OCI-LY7 (cell line): ENCODE measurements at regions not wholly inside any gene's neighbourhood (a gene's known extent, or its start where the extent isn't known, plus 50 kb on each side); places are given as distances from the start of the nearest gene placed in this dataset.

Experiments used
- BruUV-seq: library from RNA; stranded (reverse); fragments of 400-500 nt; replicated peaks from 2 replicates; lab custom pipeline; 2021; lab: Mats Ljungman, UMichigan
- CTCF ChIA-PET: fragments of 300-600 bp; sonication (Branson Sonifier 250); formaldehyde crosslinking; loops from one replicate; lab custom pipeline; 2022; ENCODE audit warnings: antibody characterized with exemption; ENCODE audit not compliant: unreplicated experiment; lab: Charles Lee
- POLR2A ChIA-PET: fragments of 300-600 bp; sonication (Branson Sonifier 250); formaldehyde crosslinking; loops from one replicate; lab custom pipeline; 2022; ENCODE audit warnings: antibody characterized with exemption; lab: Charles Lee
- DNase-seq: peaks from one replicate; pipeline ENCODE4 v3.0.0-alpha.2; 2015; ENCODE audit warnings: low spot score
- H2AFZ ChIP-seq: fragments of 200-600 bp; sonication (generic), shearing (Covaris generic); 2 replicates; pipeline ENCODE4 v1.6.1; 2014; ENCODE audit warnings: mild to moderate bottlenecking, antibody characterized with exemption, low read length, moderate library complexity
- H3K27ac ChIP-seq: fragments of 200-600 bp; sonication (generic); 2 replicates; pipeline ENCODE4 v1.5.1; 2014; ENCODE audit warnings: mixed run types, low read depth, mild to moderate bottlenecking, moderate library complexity, low read length, inconsistent platforms; ENCODE audit not compliant: poor library complexity, severe bottlenecking
- H3K36me3 ChIP-seq: fragments of 200-600 bp; sonication (generic); 2 replicates; pipeline ENCODE4 v1.6.1; 2014; ENCODE audit warnings: mild to moderate bottlenecking, antibody characterized with exemption, low read length, moderate library complexity, mixed read lengths; ENCODE audit not compliant: insufficient read depth
- H3K4me1 ChIP-seq: fragments of 200-600 bp; sonication (generic); 2 replicates; pipeline ENCODE4 v1.5.1; 2014; ENCODE audit warnings: mild to moderate bottlenecking, low read length; ENCODE audit not compliant: insufficient read depth, poor library complexity, severe bottlenecking
- H3K4me2 ChIP-seq: fragments of 200-600 bp; sonication (generic); 2 replicates; pipeline ENCODE4 v1.6.1; 2014; ENCODE audit warnings: mild to moderate bottlenecking, low read length
- H3K4me3 ChIP-seq: fragments of 200-600 bp; sonication (generic); 2 replicates; pipeline ENCODE4 v1.5.1; 2014; ENCODE audit warnings: mild to moderate bottlenecking, low read depth, low read length; ENCODE audit not compliant: poor library complexity, severe bottlenecking
- H3K79me2 ChIP-seq: fragments of 200-600 bp; sonication (generic); 2 replicates; pipeline ENCODE4 v1.6.1; 2016; ENCODE audit warnings: low read depth, mild to moderate bottlenecking, low read length, moderate library complexity, mixed read lengths; ENCODE audit not compliant: insufficient read depth
- H3K9me2 ChIP-seq: fragments of 200-600 bp; sonication (generic); 2 replicates; pipeline ENCODE4 v1.6.1; 2016; ENCODE audit warnings: mild to moderate bottlenecking, low read length, mixed read lengths; ENCODE audit not compliant: insufficient read depth
- H3K9me3 ChIP-seq: fragments of 200-600 bp; sonication (generic); 2 replicates; pipeline ENCODE4 v1.6.1; 2014; ENCODE audit warnings: mild to moderate bottlenecking, mixed run types, low read length, mixed read lengths
- H4K20me1 ChIP-seq: fragments of 200-600 bp; sonication (generic); 2 replicates; pipeline ENCODE4 v1.6.1; 2014; ENCODE audit warnings: mild to moderate bottlenecking, antibody characterized with exemption, low read length, moderate library complexity, mixed read lengths; ENCODE audit not compliant: insufficient read depth
- EZH2phosphoT487 ChIP-seq: fragments of 200-600 bp; sonication (generic); IDR thresholded peaks from 2 replicates; pipeline ENCODE4 v1.6.1; 2018; ENCODE audit warnings: low read depth, borderline replicate concordance, mild to moderate bottlenecking, mixed run types, antibody characterized with exemption, low read length, moderate library complexity, mixed read lengths
- intact Hi-C: fragments of 100-400 bp; cut with micrococcal nuclease; formaldehyde crosslinking; loops from one replicate; pipeline ENCODE4 v1.10.0; 2022; ENCODE audit not compliant: unreplicated experiment
- TF ChIP-seq, protein P1 (sequence below): fragments of 200-600 bp; sonication (generic); conservative IDR thresholded peaks from 2 replicates; pipeline ENCODE4 v1.5.1; 2014; ENCODE audit warnings: mild to moderate bottlenecking, antibody characterized with exemption, low read length, moderate library complexity, mixed read lengths

- H2AFZ ChIP-seq = no peak overlapping the region
- ChIA-PET POLR2A (interaction anchor here (0.7 to 1.1 kb wide), 2 partner anchors 21 to 72 kb away, joined by 3 to 8 read pairs; no protein-coding TSS in a partner anchor), CTCF (interaction anchor here (1.1 kb wide), 1 partner anchor 12 kb away, joined by 3 read pairs; no protein-coding TSS in a partner anchor)
- H3K4me2 ChIP-seq = no peak overlapping the region
- H3K9me3 ChIP-seq = no peaks in the 10 kb centered on the region
- no peaks in the 10 kb centered on the region for H3K79me2 ChIP-seq
- no TSS peak for BruUV-seq
- no peak overlapping the region for H3K27ac ChIP-seq
- intact Hi-C loops = no loop called here
- no peaks in the 10 kb centered on the region for H3K4me1 ChIP-seq
- no peaks in the 10 kb centered on the region for H3K36me3 ChIP-seq
- no peaks in the 10 kb centered on the region for H3K9me2 ChIP-seq
- DNase-seq = no peak
- no peak overlapping the region for H3K4me3 ChIP-seq
- no peaks in the 10 kb centered on the region for H4K20me1 ChIP-seq
- no peak for TF ChIP-seq EZH2phosphoT487
- TF ChIP-seq, protein P1, sequence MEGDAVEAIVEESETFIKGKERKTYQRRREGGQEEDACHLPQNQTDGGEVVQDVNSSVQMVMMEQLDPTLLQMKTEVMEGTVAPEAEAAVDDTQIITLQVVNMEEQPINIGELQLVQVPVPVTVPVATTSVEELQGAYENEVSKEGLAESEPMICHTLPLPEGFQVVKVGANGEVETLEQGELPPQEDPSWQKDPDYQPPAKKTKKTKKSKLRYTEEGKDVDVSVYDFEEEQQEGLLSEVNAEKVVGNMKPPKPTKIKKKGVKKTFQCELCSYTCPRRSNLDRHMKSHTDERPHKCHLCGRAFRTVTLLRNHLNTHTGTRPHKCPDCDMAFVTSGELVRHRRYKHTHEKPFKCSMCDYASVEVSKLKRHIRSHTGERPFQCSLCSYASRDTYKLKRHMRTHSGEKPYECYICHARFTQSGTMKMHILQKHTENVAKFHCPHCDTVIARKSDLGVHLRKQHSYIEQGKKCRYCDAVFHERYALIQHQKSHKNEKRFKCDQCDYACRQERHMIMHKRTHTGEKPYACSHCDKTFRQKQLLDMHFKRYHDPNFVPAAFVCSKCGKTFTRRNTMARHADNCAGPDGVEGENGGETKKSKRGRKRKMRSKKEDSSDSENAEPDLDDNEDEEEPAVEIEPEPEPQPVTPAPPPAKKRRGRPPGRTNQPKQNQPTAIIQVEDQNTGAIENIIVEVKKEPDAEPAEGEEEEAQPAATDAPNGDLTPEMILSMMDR = no peak
Measured at GRCh38 chr21:29242201-29242600, 56.5 kb upstream of the BACH1 start.

DNA sequence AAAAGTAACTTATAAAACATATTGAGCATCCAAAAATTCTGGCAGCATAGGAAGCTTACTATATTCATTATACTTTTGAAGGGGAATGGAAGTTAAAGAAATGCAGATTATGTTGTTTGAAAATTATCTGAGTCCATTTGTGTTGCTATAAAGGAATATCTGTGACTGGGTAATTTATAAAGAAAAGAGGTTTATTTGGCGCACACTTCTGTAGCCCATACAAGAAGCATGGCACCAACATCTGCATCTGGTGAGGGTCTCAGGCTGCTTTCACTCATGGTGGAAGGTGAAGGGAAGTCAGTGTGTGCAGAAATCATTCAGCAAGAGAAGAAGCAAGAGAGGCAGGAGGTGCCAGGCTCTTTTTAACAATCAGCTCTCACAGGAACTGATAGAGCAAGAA lies 55.5 kb upstream of the BACH1 start:
- ChIA-PET POLR2A (interaction anchor here (0.7 kb wide), 1 partner anchor 112 kb away, joined by 3 read pairs; no protein-coding TSS in a partner anchor), CTCF (no interaction called here)
- Histone ChIP-seq H3K4me2 (no peak overlapping the region), H3K9me2 (no peaks in the 10 kb centered on the region), H3K36me3 (no peaks in the 10 kb centered on the region), H4K20me1 (no peaks in the 10 kb centered on the region), H3K4me1 (no peaks in the 10 kb centered on the region), H3K27ac (no peak overlapping the region), H3K9me3 (no peaks in the 10 kb centered on the region), H3K4me3 (no peak overlapping the region), H2AFZ (no peak overlapping the region), H3K79me2 (no peaks in the 10 kb centered on the region)
- intact Hi-C loops = no loop called here
- no peak for TF ChIP-seq EZH2phosphoT487
- TF ChIP-seq, protein P1 = no peak
- no TSS peak for BruUV-seq
- DNase-seq = no peak

DNA sequence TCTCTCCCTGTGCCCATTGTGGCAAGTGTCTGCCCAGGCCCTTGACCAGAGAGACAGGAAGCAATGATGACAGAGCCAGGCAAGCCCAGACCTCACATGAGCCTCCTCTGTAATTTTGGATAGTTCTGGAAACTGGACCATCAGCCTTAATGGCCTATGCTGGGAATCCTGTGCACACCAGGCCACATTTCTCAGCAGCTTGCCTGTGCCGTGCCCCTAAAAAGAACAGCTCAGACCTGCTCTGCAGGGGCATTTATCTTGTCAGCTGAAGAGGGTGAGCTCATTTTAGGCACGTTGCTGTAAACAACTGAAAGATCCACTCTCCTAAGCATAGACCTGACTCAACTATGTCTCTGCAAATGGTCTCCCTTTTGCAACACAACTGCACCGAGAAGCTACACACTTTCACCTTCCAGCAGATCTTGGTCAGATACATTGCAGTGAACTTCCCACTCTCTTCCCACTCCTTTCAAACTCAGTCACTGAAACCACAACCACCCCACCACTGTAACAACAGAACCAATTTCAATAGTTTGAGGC lies 53.5 kb upstream of the BACH1 start:
- no peaks in the 10 kb centered on the region for H3K4me1 ChIP-seq
- H3K4me2 ChIP-seq = no peak overlapping the region
- CTCF ChIA-PET = no interaction called here
- H3K4me3 ChIP-seq = no peak overlapping the region
- no peaks in the 10 kb centered on the region for H4K20me1 ChIP-seq
- no peak overlapping the region for H3K27ac ChIP-seq
- H3K9me3 ChIP-seq = no peaks in the 10 kb centered on the region
- no TSS peak for BruUV-seq
- DNase-seq = no peak
- intact Hi-C loops = no loop called here
- TF ChIP-seq, protein P1 = no peak
- TF ChIP-seq EZH2phosphoT487 = no peak
- POLR2A ChIA-PET = interaction anchor here (0.5 to 1.4 kb wide), 7 partner anchors 11 to 1471 kb away, joined by 3 to 5 read pairs (median 3); no protein-coding TSS in a partner anchor
- no peaks in the 10 kb centered on the region for H3K79me2 ChIP-seq
- H2AFZ ChIP-seq = no peak overlapping the region
- no peaks in the 10 kb centered on the region for H3K9me2 ChIP-seq
- H3K36me3 ChIP-seq = no peaks in the 10 kb centered on the region
